ENCODE measurements at regions not wholly inside any gene's neighbourhood (a gene's known extent, or its start where the extent isn't known, plus 50 kb on each side); places are given as distances from the start of the nearest gene placed in this dataset.

DNA sequence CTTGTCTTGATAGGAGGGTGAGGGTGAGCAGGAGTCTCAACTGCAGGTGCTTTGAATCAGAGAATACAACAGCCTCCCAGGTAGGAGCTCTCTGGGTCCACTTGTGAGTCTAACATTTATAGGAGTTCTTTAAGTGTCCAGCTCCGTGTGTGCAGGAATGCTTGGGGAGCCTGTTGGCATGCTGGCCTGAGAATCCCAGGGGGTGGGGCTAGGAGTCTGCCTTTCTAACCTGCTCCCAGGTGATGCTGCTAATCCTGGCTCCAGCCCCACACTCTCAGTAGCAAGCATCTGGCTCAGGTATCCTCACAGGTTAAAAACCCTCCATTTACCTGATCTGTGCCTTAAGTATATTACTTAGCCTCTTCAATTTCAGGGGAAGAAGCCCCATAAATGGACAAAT is 368.9 kb downstream of the RBM26 start:
- Histone ChIP-seq H3K36me3 (no peaks in the 10 kb centered on the region), H3K27ac (no peak overlapping the region), H3K4me3 (no peak overlapping the region), H3K9me3 (no peaks in the 10 kb centered on the region), H3K4me1 (no peaks in the 10 kb centered on the region), H3K27me3 (no peaks in the 10 kb centered on the region)
- no peak for TF ChIP-seq EP300 (IDR thresholded peaks at IDR 0.05)
- no peak for TF ChIP-seq POLR2A (IDR thresholded peaks at IDR 0.05)
- TF ChIP-seq CTCF (IDR thresholded peaks at IDR 0.05), result no peak
- TF ChIP-seq POLR2AphosphoS5 (IDR thresholded peaks at IDR 0.05), result no peak
- no peak for ATAC-seq
- WGBS, 2 donors (ENCODE audit: low coverage in 1 of 2), result no CpG with 5 or more reads among the region's 1 CpG

- H3K4me3 ChIP-seq, result no peak overlapping the region
- H3K9me3 ChIP-seq, result no peaks in the 10 kb centered on the region
- no peaks in the 10 kb centered on the region for H3K4me1 ChIP-seq
- no peaks in the 10 kb centered on the region for H3K27me3 ChIP-seq
- TF ChIP-seq EP300 (IDR thresholded peaks at IDR 0.05) (no peak), POLR2AphosphoS5 (IDR thresholded peaks at IDR 0.05) (no peak), POLR2A (IDR thresholded peaks at IDR 0.05) (no peak), CTCF (IDR thresholded peaks at IDR 0.05) (no peak)
- WGBS, 2 donors (ENCODE audit: low coverage in 1 of 2), result 57 to 64% methylated on average over 7 of the region's 7 CpGs
- ATAC-seq, result no peak
- no peaks in the 10 kb centered on the region for H3K36me3 ChIP-seq
- no peak overlapping the region for H3K27ac ChIP-seq
Observed at GRCh38 chr13:79034341-79034740, 371.7 kb downstream of the RBM26 start.

GRCh38 chr13:79030513-79030912 is 371.6 kb upstream of the OBI1 start:
- ATAC-seq, result no peak
- no peaks in the 10 kb centered on the region for H3K36me3 ChIP-seq
- no peaks in the 10 kb centered on the region for H3K9me3 ChIP-seq
- TF ChIP-seq EP300 (IDR thresholded peaks at IDR 0.05), result no peak
- TF ChIP-seq CTCF (IDR thresholded peaks at IDR 0.05), result no peak
- no peak for TF ChIP-seq POLR2AphosphoS5 (IDR thresholded peaks at IDR 0.05)
- TF ChIP-seq POLR2A (IDR thresholded peaks at IDR 0.05), result no peak
- WGBS, 2 donors (ENCODE audit: low coverage in 1 of 2), result 24% methylated on average over 2 of the region's 2 CpGs; no CpG with 5 or more reads in 1 of the 2 donors
- H3K27ac ChIP-seq, result no peak overlapping the region
- no peaks in the 10 kb centered on the region for H3K27me3 ChIP-seq
- H3K4me1 ChIP-seq, result no peaks in the 10 kb centered on the region
- H3K4me3 ChIP-seq, result no peak overlapping the region

DNA sequence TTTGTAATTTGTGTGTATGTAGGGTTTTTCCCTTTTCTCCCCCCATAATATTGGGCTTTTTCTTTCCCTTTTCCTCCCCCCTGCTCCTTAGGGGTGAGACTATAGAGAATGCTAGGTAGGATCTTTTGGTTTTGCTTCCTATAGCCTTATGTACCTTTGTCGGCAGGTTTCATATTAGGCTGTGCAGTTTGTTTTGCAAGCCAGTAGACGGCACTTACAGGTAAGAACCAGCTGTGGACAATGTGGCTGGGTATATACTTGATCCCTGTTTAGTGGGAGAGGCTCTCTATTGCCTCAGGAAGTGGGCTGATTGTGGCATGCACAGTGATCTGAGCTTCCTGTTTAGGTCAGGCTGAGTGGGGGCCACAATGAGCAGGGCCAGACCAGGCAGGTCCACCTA is 359.2 kb upstream of the OBI1 start:
- Histone ChIP-seq H3K36me3 (no peaks in the 10 kb centered on the region), H3K9me3 (peaks cover 0 to 22% (median 0%) of the 10 kb centered on the region in 3 donors), H3K27me3 (no peaks in the 10 kb centered on the region), H3K4me3 (no peak overlapping the region), H3K4me1 (no peaks in the 10 kb centered on the region), H3K27ac (no peak overlapping the region)
- 0% methylated on average over 2 of the region's 2 CpGs; no CpG with 5 or more reads in 1 of the 2 donors for WGBS, 2 donors (ENCODE audit: low coverage in 1 of 2)
- TF ChIP-seq POLR2A (IDR thresholded peaks at IDR 0.05), result no peak
- no peak for TF ChIP-seq EP300 (IDR thresholded peaks at IDR 0.05)
- TF ChIP-seq CTCF (IDR thresholded peaks at IDR 0.05), result no peak
- TF ChIP-seq POLR2AphosphoS5 (IDR thresholded peaks at IDR 0.05), result no peak
- ATAC-seq, result no peak

DNA sequence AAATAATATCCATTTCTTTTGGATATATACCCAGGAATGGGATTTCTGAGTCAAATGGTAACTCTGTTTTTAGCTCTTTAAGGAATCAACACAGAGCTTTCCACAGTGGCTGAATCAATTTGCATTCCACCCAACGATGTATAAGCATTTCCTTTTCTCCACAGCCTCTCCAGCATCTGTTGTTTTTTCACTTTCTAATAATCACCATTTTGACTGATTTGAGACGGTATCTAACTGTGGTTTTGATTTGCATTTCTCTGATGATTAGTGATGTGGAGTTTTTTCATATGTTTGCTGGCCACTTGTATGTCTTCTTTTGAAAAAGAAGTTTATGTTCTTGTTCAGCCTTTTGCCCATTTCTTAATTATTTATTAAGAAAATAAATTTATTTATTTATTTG is 352.2 kb upstream of the OBI1 start:
- TF ChIP-seq POLR2AphosphoS5 (IDR thresholded peaks at IDR 0.05) (no peak), CTCF (IDR thresholded peaks at IDR 0.05) (no peak), EP300 (IDR thresholded peaks at IDR 0.05) (no peak), POLR2A (IDR thresholded peaks at IDR 0.05) (no peak)

More for the DNA sequence above, 352.2 kb upstream of the OBI1 start:
- H3K9me3 ChIP-seq, result no peaks in the 10 kb centered on the region
- H3K27ac ChIP-seq, result no peak overlapping the region
- H3K27me3 ChIP-seq, result no peaks in the 10 kb centered on the region
- no peaks in the 10 kb centered on the region for H3K4me1 ChIP-seq
- no peak for ATAC-seq
- 51 to 66% methylated on average over 2 of the region's 2 CpGs for WGBS, 2 donors (ENCODE audit: low coverage in 1 of 2)
- H3K4me3 ChIP-seq, result no peak overlapping the region
- no peaks in the 10 kb centered on the region for H3K36me3 ChIP-seq

Measured in gastroesophageal sphincter (tissue), 4 donors.